SK-N-SH treated with all-trans-retinoic acid at 6 μM for 48 hours (cell line): ENCODE measurements at regions not wholly inside any gene's neighbourhood (a gene's known extent, or its start where the extent isn't known, plus 50 kb on each side); places are given as distances from the start of the nearest gene placed in this dataset.

Experiments
- ISL1 ChIP-seq: fragments of 250-450 bp; sonication (Bioruptor Pico); IDR thresholded peaks from 2 replicates; pipeline ENCODE4 v2.1.2; 2022; ENCODE audit warnings: mild to moderate bottlenecking, moderate library complexity
- OSR1 ChIP-seq: fragments of 250-450 bp; sonication (Bioruptor Pico); IDR thresholded peaks from 2 replicates; pipeline ENCODE4 v1.8.0; 2022; ENCODE audit warnings: moderate library complexity, mild to moderate bottlenecking, inconsistent platforms
- PPARA ChIP-seq: fragments of 250-450 bp; sonication (Bioruptor Pico); IDR thresholded peaks from 2 replicates; pipeline ENCODE4 v1.5.0; 2020; ENCODE audit warnings: mild to moderate bottlenecking, borderline replicate concordance
- RARB ChIP-seq: fragments of 250-450 bp; sonication (Bioruptor Pico); IDR thresholded peaks from 2 replicates; pipeline ENCODE4 v1.8.0; 2021; ENCODE audit warnings: mild to moderate bottlenecking, moderate library complexity
- SNAI2 ChIP-seq: fragments of 250-450 bp; sonication (Bioruptor Pico); IDR thresholded peaks from 2 replicates; pipeline ENCODE4 v1.5.0; 2020; ENCODE audit warnings: mild to moderate bottlenecking, moderate library complexity
- ZFP30 ChIP-seq: fragments of 450-650 bp; formaldehyde crosslinking; IDR thresholded peaks from 2 replicates; pipeline ENCODE4 v1.5.0; 2022; ENCODE audit warnings: mild to moderate bottlenecking, moderate library complexity
- ZNF565 ChIP-seq: fragments of 450-650 bp; formaldehyde crosslinking; conservative IDR thresholded peaks from 2 replicates; pipeline ENCODE4 v1.5.0; 2020; ENCODE audit warnings: low read depth, mild to moderate bottlenecking, moderate library complexity
- ZNF70 ChIP-seq: fragments of 450-650 bp; formaldehyde crosslinking; IDR thresholded peaks from 2 replicates; pipeline ENCODE4 v1.5.0; 2020; ENCODE audit warnings: mild to moderate bottlenecking, moderate library complexity
- ZNF8 ChIP-seq: fragments of 450-650 bp; formaldehyde crosslinking; IDR thresholded peaks from 2 replicates; pipeline ENCODE4 v1.5.0; 2020; ENCODE audit warnings: mild to moderate bottlenecking, moderate library complexity
- TF ChIP-seq, protein P1 (sequence below): fragments of 250-450 bp; sonication (Bioruptor Pico); IDR thresholded peaks from 2 replicates; pipeline ENCODE4 v1.8.0; 2020; ENCODE audit warnings: mild to moderate bottlenecking, moderate library complexity, borderline replicate concordance
- TF ChIP-seq, protein P2 (sequence below): fragments of 250-450 bp; sonication (Bioruptor Pico); IDR thresholded peaks from 2 replicates; pipeline ENCODE4 v1.8.0; 2021; ENCODE audit warnings: low read depth, mild to moderate bottlenecking, moderate library complexity, borderline replicate concordance
- TF ChIP-seq, protein P3 (sequence below): fragments of 250-450 bp; sonication (Bioruptor Pico); IDR thresholded peaks from 2 replicates; pipeline ENCODE4 v1.5.1; 2020; ENCODE audit warnings: low read depth, mild to moderate bottlenecking, moderate library complexity

DNA sequence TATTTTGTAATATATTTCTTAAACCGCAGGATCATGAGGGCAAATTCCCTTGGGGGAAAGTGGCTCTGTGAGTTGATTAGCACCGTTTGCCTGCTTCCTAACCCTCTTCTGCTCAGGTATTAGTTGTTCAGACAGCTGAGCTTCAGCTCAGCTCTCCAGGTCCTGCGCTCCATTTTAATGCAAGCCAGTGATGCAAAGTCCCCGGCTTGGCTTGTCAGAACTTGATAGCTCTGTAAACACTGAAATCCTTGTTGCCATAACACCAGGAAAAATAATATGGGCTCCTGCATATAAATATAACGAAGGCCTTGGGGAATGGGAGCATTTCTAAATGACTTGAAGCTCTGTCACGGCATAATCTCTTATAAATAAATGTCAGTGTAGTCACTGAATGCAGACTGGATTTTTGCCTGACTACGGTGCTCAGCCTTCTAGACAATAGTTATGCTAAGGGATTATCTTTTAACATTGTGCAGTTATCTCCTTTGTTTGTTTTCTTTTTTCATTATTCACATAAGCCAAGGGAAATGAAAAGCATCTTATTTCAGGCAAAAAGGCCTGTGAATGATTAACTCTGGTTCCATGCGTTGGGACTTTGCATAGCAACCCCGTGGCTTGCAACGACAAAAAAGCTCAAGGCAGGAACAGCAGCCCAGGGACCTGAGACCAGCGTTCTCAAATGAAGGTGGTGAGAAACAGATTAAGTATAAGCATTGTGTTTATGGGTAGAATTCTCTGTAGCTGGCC is 253.2 kb downstream of the SPRY1 start:
- no peak for TF ChIP-seq ZFP30
- TF ChIP-seq, protein P1, sequence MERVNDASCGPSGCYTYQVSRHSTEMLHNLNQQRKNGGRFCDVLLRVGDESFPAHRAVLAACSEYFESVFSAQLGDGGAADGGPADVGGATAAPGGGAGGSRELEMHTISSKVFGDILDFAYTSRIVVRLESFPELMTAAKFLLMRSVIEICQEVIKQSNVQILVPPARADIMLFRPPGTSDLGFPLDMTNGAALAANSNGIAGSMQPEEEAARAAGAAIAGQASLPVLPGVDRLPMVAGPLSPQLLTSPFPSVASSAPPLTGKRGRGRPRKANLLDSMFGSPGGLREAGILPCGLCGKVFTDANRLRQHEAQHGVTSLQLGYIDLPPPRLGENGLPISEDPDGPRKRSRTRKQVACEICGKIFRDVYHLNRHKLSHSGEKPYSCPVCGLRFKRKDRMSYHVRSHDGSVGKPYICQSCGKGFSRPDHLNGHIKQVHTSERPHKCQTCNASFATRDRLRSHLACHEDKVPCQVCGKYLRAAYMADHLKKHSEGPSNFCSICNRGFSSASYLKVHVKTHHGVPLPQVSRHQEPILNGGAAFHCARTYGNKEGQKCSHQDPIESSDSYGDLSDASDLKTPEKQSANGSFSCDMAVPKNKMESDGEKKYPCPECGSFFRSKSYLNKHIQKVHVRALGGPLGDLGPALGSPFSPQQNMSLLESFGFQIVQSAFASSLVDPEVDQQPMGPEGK (CRISPR knock-in tag), result no peak
- TF ChIP-seq PPARA (CRISPR knock-in tag), result no peak
- TF ChIP-seq ZNF565 (CRISPR knock-in tag), result no peak
- TF ChIP-seq, protein P2, sequence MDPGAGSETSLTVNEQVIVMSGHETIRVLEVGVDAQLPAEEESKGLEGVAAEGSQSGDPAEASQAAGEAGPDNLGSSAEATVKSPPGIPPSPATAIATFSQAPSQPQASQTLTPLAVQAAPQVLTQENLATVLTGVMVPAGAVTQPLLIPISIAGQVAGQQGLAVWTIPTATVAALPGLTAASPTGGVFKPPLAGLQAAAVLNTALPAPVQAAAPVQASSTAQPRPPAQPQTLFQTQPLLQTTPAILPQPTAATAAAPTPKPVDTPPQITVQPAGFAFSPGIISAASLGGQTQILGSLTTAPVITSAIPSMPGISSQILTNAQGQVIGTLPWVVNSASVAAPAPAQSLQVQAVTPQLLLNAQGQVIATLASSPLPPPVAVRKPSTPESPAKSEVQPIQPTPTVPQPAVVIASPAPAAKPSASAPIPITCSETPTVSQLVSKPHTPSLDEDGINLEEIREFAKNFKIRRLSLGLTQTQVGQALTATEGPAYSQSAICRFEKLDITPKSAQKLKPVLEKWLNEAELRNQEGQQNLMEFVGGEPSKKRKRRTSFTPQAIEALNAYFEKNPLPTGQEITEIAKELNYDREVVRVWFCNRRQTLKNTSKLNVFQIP (CRISPR knock-in tag), result no peak
- TF ChIP-seq OSR1, result no peak
- no peak for TF ChIP-seq ZNF70 (CRISPR knock-in tag)
- TF ChIP-seq RARB (CRISPR knock-in tag), result no peak
- TF ChIP-seq ZNF8 (CRISPR knock-in tag), result no peak
- TF ChIP-seq, protein P3, sequence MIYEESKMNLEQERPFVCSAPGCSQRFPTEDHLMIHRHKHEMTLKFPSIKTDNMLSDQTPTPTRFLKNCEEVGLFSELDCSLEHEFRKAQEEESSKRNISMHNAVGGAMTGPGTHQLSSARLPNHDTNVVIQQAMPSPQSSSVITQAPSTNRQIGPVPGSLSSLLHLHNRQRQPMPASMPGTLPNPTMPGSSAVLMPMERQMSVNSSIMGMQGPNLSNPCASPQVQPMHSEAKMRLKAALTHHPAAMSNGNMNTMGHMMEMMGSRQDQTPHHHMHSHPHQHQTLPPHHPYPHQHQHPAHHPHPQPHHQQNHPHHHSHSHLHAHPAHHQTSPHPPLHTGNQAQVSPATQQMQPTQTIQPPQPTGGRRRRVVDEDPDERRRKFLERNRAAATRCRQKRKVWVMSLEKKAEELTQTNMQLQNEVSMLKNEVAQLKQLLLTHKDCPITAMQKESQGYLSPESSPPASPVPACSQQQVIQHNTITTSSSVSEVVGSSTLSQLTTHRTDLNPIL (CRISPR knock-in tag), result no peak
- no peak for TF ChIP-seq ISL1 (CRISPR knock-in tag)
- TF ChIP-seq SNAI2 (CRISPR knock-in tag), result no peak
